K562 (cell line): ENCODE measurements at regions not wholly inside any gene's neighbourhood (a gene's known extent, or its start where the extent isn't known, plus 50 kb on each side); places are given as distances from the start of the nearest gene placed in this dataset.

ENCODE experiments used
- ETV6 ChIP-seq, 3 experiments: fragments of 150-350 bp in 1 of 3; sonication (generic) in 1 of 3; formaldehyde crosslinking in 1 of 3; IDR thresholded peaks; 2 replicates each; pipeline versions ENCODE4 v1.6.1 to v1.8.0; 2014 to 2022; ENCODE audit warnings: borderline replicate concordance in 2 of 3, low read depth in 2 of 3, antibody characterized with exemption in 1 of 3, low read length in 1 of 3, mild to moderate bottlenecking in 1 of 3, missing genetic modification reagents in 1 of 3
- FOS ChIP-seq: IDR thresholded peaks from 3 replicates; pipeline ENCODE4 v1.6.1; 2011; ENCODE audit not compliant: insufficient read length; ENCODE audit errors: extremely low read depth
- YY1 ChIP-seq, 3 experiments: IDR thresholded peaks; 2 replicates each; pipeline ENCODE4 v1.6.1; 2011; ENCODE audit warnings: low read length in 2 of 3, mild to moderate bottlenecking in 2 of 3, moderate library complexity in 2 of 3, borderline replicate concordance in 1 of 3, control low read depth in 1 of 3, low read depth in 1 of 3; ENCODE audit not compliant: insufficient read depth in 3 of 3, insufficient replicate concordance in 2 of 3, control insufficient read depth in 1 of 3, insufficient read length in 1 of 3; ENCODE audit errors: extremely low read depth in 1 of 3
- TF ChIP-seq, protein P1 (sequence below), 3 experiments: IDR thresholded peaks in 2 of 3; conservative IDR thresholded peaks in 1 of 3; 2 replicates each; pipeline ENCODE4 v1.5.1; 2011 to 2012; ENCODE audit warnings: low read length in 3 of 3, mild to moderate bottlenecking in 3 of 3, control low read depth in 2 of 3, improper control_type of control experiment in 1 of 3, inconsistent platforms in 1 of 3, low read depth in 1 of 3, mixed read lengths in 1 of 3, moderate library complexity in 1 of 3; ENCODE audit not compliant: insufficient read depth in 2 of 3
- TF ChIP-seq, protein P2 (sequence below): sonication (generic); formaldehyde crosslinking; IDR thresholded peaks from 2 replicates; pipeline ENCODE4 v1.8.0; 2023; ENCODE audit warnings: mild to moderate bottlenecking, missing genetic modification reagents
- TF ChIP-seq, protein P3 (sequence below): sonication (generic); IDR thresholded peaks from 2 replicates; pipeline ENCODE4 v1.6.1; 2016

DNA sequence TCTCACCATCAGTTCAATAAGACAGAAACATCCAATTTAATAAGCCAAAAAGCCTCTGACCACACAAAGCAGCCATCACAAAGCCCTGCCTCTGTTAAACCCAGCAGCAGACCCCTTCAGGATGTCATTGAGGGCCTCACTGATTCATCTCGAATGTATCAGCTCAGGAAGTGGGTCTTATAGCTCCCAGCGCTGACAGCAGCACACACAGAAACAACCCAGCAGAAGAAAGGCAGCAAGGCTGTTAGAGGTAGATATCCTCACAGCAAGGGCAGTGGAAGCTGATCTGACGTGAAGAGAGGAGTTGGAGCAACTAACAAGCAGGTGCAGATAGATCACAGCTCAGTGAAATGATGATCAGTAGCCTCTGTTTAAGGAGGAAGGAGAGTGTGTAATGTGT is 86.2 kb upstream of the NCAM1 start:
- TF ChIP-seq YY1 (IDR thresholded peaks at IDR 0.05; ENCODE audit: borderline replicate concordance in 1 of 3, control insufficient read depth in 1 of 3, extremely low read depth in 1 of 3, insufficient read depth in 3 of 3, insufficient read length in 1 of 3, insufficient replicate concordance in 2 of 3, low read depth in 1 of 3, low read length in 2 of 3) (no peak), FOS (no peak), ETV6 (IDR thresholded peaks at IDR 0.05; ENCODE audit: borderline replicate concordance in 1 of 2, low read depth in 2 of 2, low read length in 1 of 2) (no peak), ETV6 (CRISPR knock-in tag; IDR thresholded peaks at IDR 0.05; ENCODE audit: borderline replicate concordance) (no peak)
- TF ChIP-seq, protein P1, sequence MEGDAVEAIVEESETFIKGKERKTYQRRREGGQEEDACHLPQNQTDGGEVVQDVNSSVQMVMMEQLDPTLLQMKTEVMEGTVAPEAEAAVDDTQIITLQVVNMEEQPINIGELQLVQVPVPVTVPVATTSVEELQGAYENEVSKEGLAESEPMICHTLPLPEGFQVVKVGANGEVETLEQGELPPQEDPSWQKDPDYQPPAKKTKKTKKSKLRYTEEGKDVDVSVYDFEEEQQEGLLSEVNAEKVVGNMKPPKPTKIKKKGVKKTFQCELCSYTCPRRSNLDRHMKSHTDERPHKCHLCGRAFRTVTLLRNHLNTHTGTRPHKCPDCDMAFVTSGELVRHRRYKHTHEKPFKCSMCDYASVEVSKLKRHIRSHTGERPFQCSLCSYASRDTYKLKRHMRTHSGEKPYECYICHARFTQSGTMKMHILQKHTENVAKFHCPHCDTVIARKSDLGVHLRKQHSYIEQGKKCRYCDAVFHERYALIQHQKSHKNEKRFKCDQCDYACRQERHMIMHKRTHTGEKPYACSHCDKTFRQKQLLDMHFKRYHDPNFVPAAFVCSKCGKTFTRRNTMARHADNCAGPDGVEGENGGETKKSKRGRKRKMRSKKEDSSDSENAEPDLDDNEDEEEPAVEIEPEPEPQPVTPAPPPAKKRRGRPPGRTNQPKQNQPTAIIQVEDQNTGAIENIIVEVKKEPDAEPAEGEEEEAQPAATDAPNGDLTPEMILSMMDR (IDR thresholded peaks at IDR 0.05 in 2 of 3, conservative IDR thresholded peaks at IDR 0.05 in 1 of 3; ENCODE audit: insufficient read depth in 2 of 3, low read depth in 1 of 3, low read length in 3 of 3): no peak
- TF ChIP-seq, protein P2, sequence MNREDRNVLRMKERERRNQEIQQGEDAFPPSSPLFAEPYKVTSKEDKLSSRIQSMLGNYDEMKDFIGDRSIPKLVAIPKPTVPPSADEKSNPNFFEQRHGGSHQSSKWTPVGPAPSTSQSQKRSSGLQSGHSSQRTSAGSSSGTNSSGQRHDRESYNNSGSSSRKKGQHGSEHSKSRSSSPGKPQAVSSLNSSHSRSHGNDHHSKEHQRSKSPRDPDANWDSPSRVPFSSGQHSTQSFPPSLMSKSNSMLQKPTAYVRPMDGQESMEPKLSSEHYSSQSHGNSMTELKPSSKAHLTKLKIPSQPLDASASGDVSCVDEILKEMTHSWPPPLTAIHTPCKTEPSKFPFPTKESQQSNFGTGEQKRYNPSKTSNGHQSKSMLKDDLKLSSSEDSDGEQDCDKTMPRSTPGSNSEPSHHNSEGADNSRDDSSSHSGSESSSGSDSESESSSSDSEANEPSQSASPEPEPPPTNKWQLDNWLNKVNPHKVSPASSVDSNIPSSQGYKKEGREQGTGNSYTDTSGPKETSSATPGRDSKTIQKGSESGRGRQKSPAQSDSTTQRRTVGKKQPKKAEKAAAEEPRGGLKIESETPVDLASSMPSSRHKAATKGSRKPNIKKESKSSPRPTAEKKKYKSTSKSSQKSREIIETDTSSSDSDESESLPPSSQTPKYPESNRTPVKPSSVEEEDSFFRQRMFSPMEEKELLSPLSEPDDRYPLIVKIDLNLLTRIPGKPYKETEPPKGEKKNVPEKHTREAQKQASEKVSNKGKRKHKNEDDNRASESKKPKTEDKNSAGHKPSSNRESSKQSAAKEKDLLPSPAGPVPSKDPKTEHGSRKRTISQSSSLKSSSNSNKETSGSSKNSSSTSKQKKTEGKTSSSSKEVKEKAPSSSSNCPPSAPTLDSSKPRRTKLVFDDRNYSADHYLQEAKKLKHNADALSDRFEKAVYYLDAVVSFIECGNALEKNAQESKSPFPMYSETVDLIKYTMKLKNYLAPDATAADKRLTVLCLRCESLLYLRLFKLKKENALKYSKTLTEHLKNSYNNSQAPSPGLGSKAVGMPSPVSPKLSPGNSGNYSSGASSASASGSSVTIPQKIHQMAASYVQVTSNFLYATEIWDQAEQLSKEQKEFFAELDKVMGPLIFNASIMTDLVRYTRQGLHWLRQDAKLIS (CRISPR knock-in tag): no peak
- TF ChIP-seq, protein P3, sequence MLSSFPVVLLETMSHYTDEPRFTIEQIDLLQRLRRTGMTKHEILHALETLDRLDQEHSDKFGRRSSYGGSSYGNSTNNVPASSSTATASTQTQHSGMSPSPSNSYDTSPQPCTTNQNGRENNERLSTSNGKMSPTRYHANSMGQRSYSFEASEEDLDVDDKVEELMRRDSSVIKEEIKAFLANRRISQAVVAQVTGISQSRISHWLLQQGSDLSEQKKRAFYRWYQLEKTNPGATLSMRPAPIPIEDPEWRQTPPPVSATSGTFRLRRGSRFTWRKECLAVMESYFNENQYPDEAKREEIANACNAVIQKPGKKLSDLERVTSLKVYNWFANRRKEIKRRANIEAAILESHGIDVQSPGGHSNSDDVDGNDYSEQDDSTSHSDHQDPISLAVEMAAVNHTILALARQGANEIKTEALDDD: no peak
